HEK293T (cell line): ENCODE measurements at regions not wholly inside any gene's neighbourhood (a gene's known extent, or its start where the extent isn't known, plus 50 kb on each side); places are given as distances from the start of the nearest gene placed in this dataset.

ENCODE experiments used
- BHLHE40 ChIP-seq: fragments of 450-650 bp; IDR thresholded peaks from 2 replicates; pipeline ENCODE4 v1.6.1; 2016; ENCODE audit warnings: mild to moderate bottlenecking, moderate library complexity, borderline replicate concordance
- SP1 ChIP-seq: fragments of 450-650 bp; IDR thresholded peaks from 2 replicates; pipeline ENCODE4 v1.6.1; 2017
- TARDBP ChIP-seq: fragments of 450-650 bp; IDR thresholded peaks from 2 replicates; pipeline ENCODE4 v1.6.1; 2016
- TF ChIP-seq, protein P1 (sequence below): fragments of 450-650 bp; IDR thresholded peaks from 2 replicates; pipeline ENCODE4 v1.6.1; 2016

DNA sequence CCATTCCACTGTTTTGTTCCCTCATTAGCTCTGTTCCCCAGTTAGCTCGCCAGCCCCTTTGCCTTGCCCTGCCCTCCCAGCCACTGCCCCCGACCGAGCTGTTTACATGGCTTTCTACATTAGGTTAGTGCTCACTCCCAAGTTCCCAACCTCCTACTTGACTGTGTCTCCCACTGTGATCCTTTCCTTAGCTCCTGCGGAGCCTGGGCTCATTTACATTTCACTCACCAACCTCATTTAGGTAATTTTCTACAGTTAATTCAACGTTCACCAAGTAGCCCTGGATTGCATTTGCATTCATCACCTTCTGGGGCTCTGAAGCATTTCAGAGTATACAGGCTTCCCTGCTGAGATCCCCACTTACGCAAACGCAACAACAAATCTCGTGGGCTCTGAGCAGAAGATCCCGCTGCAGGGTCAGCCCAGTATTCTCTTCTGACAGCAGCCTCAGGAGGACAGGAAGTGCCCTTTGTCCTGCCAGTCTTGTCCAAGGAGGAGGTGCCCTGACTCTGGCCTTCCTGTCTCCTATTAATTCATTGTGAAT lies 325.8 kb upstream of the CCL2 start:
- TF ChIP-seq SP1 (no peak), BHLHE40 (no peak), TARDBP (no peak)
- TF ChIP-seq, protein P1, sequence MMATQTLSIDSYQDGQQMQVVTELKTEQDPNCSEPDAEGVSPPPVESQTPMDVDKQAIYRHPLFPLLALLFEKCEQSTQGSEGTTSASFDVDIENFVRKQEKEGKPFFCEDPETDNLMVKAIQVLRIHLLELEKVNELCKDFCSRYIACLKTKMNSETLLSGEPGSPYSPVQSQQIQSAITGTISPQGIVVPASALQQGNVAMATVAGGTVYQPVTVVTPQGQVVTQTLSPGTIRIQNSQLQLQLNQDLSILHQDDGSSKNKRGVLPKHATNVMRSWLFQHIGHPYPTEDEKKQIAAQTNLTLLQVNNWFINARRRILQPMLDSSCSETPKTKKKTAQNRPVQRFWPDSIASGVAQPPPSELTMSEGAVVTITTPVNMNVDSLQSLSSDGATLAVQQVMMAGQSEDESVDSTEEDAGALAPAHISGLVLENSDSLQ = no peak
